ENCODE measurements at regions not wholly inside any gene's neighbourhood (a gene's known extent, or its start where the extent isn't known, plus 50 kb on each side); places are given as distances from the start of the nearest gene placed in this dataset.

- DNase-seq (ENCODE audit: insufficient read length, low spot score) (no peak), FAIRE-seq (no peak)
- TF ChIP-seq POLR2AphosphoS5 (IDR thresholded peaks at IDR 0.05; ENCODE audit: low read depth, low read length): no peak
- no peak for TF ChIP-seq POU2F2 (IDR thresholded peaks at IDR 0.05; ENCODE audit: low read depth, low read length)
- TF ChIP-seq SPI1 (IDR thresholded peaks at IDR 0.05; ENCODE audit: low read depth, low read length): no peak
- no peak for TF ChIP-seq TAF1 (IDR thresholded peaks at IDR 0.05; ENCODE audit: low read depth, low read length)
- no peak for TF ChIP-seq POLR2A (IDR thresholded peaks at IDR 0.05; ENCODE audit: low read depth, low read length)
- no peak for TF ChIP-seq PAX5 (IDR thresholded peaks at IDR 0.05; ENCODE audit: insufficient read depth, low read length, severe bottlenecking)
Measured at GRCh38 chr6:117174835-117175360, 90.5 kb upstream of the VGLL2 start.

GRCh38 chr6:117188627-117189201, 76.6 kb upstream of the VGLL2 start:
- FAIRE-seq (no peak), DNase-seq (ENCODE audit: insufficient read length, low spot score) (peak; percentile 3)
- no peak for TF ChIP-seq PAX5 (IDR thresholded peaks at IDR 0.05; ENCODE audit: insufficient read depth, low read length, severe bottlenecking)

GRCh38 chr6:117191009-117191408, 74.3 kb upstream of the VGLL2 start:
- no peak for DNase-seq (ENCODE audit: insufficient read length, low spot score)
- no peak for FAIRE-seq
- no peak for TF ChIP-seq POLR2A (IDR thresholded peaks at IDR 0.05; ENCODE audit: low read depth, low read length)
- TF ChIP-seq SPI1 (IDR thresholded peaks at IDR 0.05; ENCODE audit: low read depth, low read length): no peak
- no peak for TF ChIP-seq TAF1 (IDR thresholded peaks at IDR 0.05; ENCODE audit: low read depth, low read length)
- no peak for TF ChIP-seq POLR2AphosphoS5 (IDR thresholded peaks at IDR 0.05; ENCODE audit: low read depth, low read length)
- TF ChIP-seq PAX5 (IDR thresholded peaks at IDR 0.05; ENCODE audit: insufficient read depth, low read length, severe bottlenecking): no peak
- no peak for TF ChIP-seq POU2F2 (IDR thresholded peaks at IDR 0.05; ENCODE audit: low read depth, low read length)

GRCh38 chr6:117191448-117191847, 73.9 kb upstream of the VGLL2 start:
- TF ChIP-seq POU2F2 (IDR thresholded peaks at IDR 0.05; ENCODE audit: low read depth, low read length): no peak
- no peak for TF ChIP-seq PAX5 (IDR thresholded peaks at IDR 0.05; ENCODE audit: insufficient read depth, low read length, severe bottlenecking)
- TF ChIP-seq SPI1 (IDR thresholded peaks at IDR 0.05; ENCODE audit: low read depth, low read length): no peak
- TF ChIP-seq POLR2AphosphoS5 (IDR thresholded peaks at IDR 0.05; ENCODE audit: low read depth, low read length): no peak
- TF ChIP-seq TAF1 (IDR thresholded peaks at IDR 0.05; ENCODE audit: low read depth, low read length): no peak
- TF ChIP-seq POLR2A (IDR thresholded peaks at IDR 0.05; ENCODE audit: low read depth, low read length): no peak
- DNase-seq (ENCODE audit: insufficient read length, low spot score) (no peak), FAIRE-seq (no peak)

- no peak for TF ChIP-seq POLR2A (IDR thresholded peaks at IDR 0.05; ENCODE audit: low read depth, low read length)
- no peak for TF ChIP-seq POU2F2 (IDR thresholded peaks at IDR 0.05; ENCODE audit: low read depth, low read length)
- TF ChIP-seq PAX5 (IDR thresholded peaks at IDR 0.05; ENCODE audit: insufficient read depth, low read length, severe bottlenecking): no peak
- no peak for TF ChIP-seq SPI1 (IDR thresholded peaks at IDR 0.05; ENCODE audit: low read depth, low read length)
- no peak for TF ChIP-seq TAF1 (IDR thresholded peaks at IDR 0.05; ENCODE audit: low read depth, low read length)
- TF ChIP-seq POLR2AphosphoS5 (IDR thresholded peaks at IDR 0.05; ENCODE audit: low read depth, low read length): no peak
- DNase-seq (ENCODE audit: insufficient read length, low spot score) (no peak), FAIRE-seq (no peak)
Measured at GRCh38 chr6:117194271-117194670, 71.1 kb upstream of the VGLL2 start.

GRCh38 chr6:117194978-117195377, 70.4 kb upstream of the VGLL2 start:
- no peak for TF ChIP-seq SPI1 (IDR thresholded peaks at IDR 0.05; ENCODE audit: low read depth, low read length)
- no peak for TF ChIP-seq TAF1 (IDR thresholded peaks at IDR 0.05; ENCODE audit: low read depth, low read length)
- TF ChIP-seq PAX5 (IDR thresholded peaks at IDR 0.05; ENCODE audit: insufficient read depth, low read length, severe bottlenecking): no peak
- TF ChIP-seq POU2F2 (IDR thresholded peaks at IDR 0.05; ENCODE audit: low read depth, low read length): no peak
- no peak for TF ChIP-seq POLR2A (IDR thresholded peaks at IDR 0.05; ENCODE audit: low read depth, low read length)
- no peak for TF ChIP-seq POLR2AphosphoS5 (IDR thresholded peaks at IDR 0.05; ENCODE audit: low read depth, low read length)
- FAIRE-seq (no peak), DNase-seq (ENCODE audit: insufficient read length, low spot score) (no peak)

GRCh38 chr6:117195728-117196127, 69.6 kb upstream of the VGLL2 start:
- DNase-seq (ENCODE audit: insufficient read length, low spot score) (no peak), FAIRE-seq (no peak)

GRCh38 chr6:117200067-117200466, 65.3 kb upstream of the VGLL2 start:
- TF ChIP-seq POU2F2 (IDR thresholded peaks at IDR 0.05; ENCODE audit: low read depth, low read length): no peak
- TF ChIP-seq PAX5 (IDR thresholded peaks at IDR 0.05; ENCODE audit: insufficient read depth, low read length, severe bottlenecking): no peak
- TF ChIP-seq SPI1 (IDR thresholded peaks at IDR 0.05; ENCODE audit: low read depth, low read length): no peak
- no peak for TF ChIP-seq POLR2AphosphoS5 (IDR thresholded peaks at IDR 0.05; ENCODE audit: low read depth, low read length)
- TF ChIP-seq TAF1 (IDR thresholded peaks at IDR 0.05; ENCODE audit: low read depth, low read length): no peak
- no peak for TF ChIP-seq POLR2A (IDR thresholded peaks at IDR 0.05; ENCODE audit: low read depth, low read length)
- FAIRE-seq (no peak), DNase-seq (ENCODE audit: insufficient read length, low spot score) (no peak)

More at GRCh38 chr6:117195728-117196127, 69.6 kb upstream of the VGLL2 start:
- no peak for TF ChIP-seq POLR2AphosphoS5 (IDR thresholded peaks at IDR 0.05; ENCODE audit: low read depth, low read length)
- TF ChIP-seq TAF1 (IDR thresholded peaks at IDR 0.05; ENCODE audit: low read depth, low read length): no peak
- no peak for TF ChIP-seq POLR2A (IDR thresholded peaks at IDR 0.05; ENCODE audit: low read depth, low read length)
- no peak for TF ChIP-seq SPI1 (IDR thresholded peaks at IDR 0.05; ENCODE audit: low read depth, low read length)
- no peak for TF ChIP-seq PAX5 (IDR thresholded peaks at IDR 0.05; ENCODE audit: insufficient read depth, low read length, severe bottlenecking)
- TF ChIP-seq POU2F2 (IDR thresholded peaks at IDR 0.05; ENCODE audit: low read depth, low read length): no peak

- FAIRE-seq: no peak
- no peak for DNase-seq (ENCODE audit: insufficient read length, low spot score)
- no peak for TF ChIP-seq POLR2AphosphoS5 (IDR thresholded peaks at IDR 0.05; ENCODE audit: low read depth, low read length)
- no peak for TF ChIP-seq TAF1 (IDR thresholded peaks at IDR 0.05; ENCODE audit: low read depth, low read length)
- no peak for TF ChIP-seq SPI1 (IDR thresholded peaks at IDR 0.05; ENCODE audit: low read depth, low read length)
- TF ChIP-seq POU2F2 (IDR thresholded peaks at IDR 0.05; ENCODE audit: low read depth, low read length): no peak
- TF ChIP-seq POLR2A (IDR thresholded peaks at IDR 0.05; ENCODE audit: low read depth, low read length): no peak
- no peak for TF ChIP-seq PAX5 (IDR thresholded peaks at IDR 0.05; ENCODE audit: insufficient read depth, low read length, severe bottlenecking)
Measured at GRCh38 chr6:117204903-117205302, 60.5 kb upstream of the VGLL2 start.

- FAIRE-seq (no peak), DNase-seq (ENCODE audit: insufficient read length, low spot score) (no peak)
- TF ChIP-seq TAF1 (IDR thresholded peaks at IDR 0.05; ENCODE audit: low read depth, low read length): no peak
- no peak for TF ChIP-seq POU2F2 (IDR thresholded peaks at IDR 0.05; ENCODE audit: low read depth, low read length)
- TF ChIP-seq POLR2AphosphoS5 (IDR thresholded peaks at IDR 0.05; ENCODE audit: low read depth, low read length): no peak
- TF ChIP-seq PAX5 (IDR thresholded peaks at IDR 0.05; ENCODE audit: insufficient read depth, low read length, severe bottlenecking): no peak
- TF ChIP-seq POLR2A (IDR thresholded peaks at IDR 0.05; ENCODE audit: low read depth, low read length): no peak
- no peak for TF ChIP-seq SPI1 (IDR thresholded peaks at IDR 0.05; ENCODE audit: low read depth, low read length)
Measured at GRCh38 chr6:117205876-117206275, 59.5 kb upstream of the VGLL2 start.

Data from GM12891 (cell line).